GM11168 (cell line): ENCODE measurements at regions not wholly inside any gene's neighbourhood (a gene's known extent, or its start where the extent isn't known, plus 50 kb on each side); places are given as distances from the start of the nearest gene placed in this dataset.

ENCODE experiments used
- in situ Hi-C: fragments of 300-500 bp; cut with MboI; formaldehyde crosslinking; loops from one replicate; pipeline ENCODE4 v1.12.0; 2022; ENCODE audit warnings: low sequenced_read_pairs; ENCODE audit not compliant: unreplicated experiment

- in situ Hi-C loops, result no loop called here
These were observed 682.6 kb upstream of the SGCG start for GRCh38 chr13:22497991-22498780.

- in situ Hi-C loops, result no loop called here
These were observed 680.9 kb upstream of the SGCG start for GRCh38 chr13:22499919-22500318.

- in situ Hi-C loops, result no loop called here
These were observed 675.3 kb upstream of the SGCG start for GRCh38 chr13:22505489-22505888.

- in situ Hi-C loops, result no loop called here
These were observed 674.6 kb upstream of the SGCG start for GRCh38 chr13:22506096-22506691.

GRCh38 chr13:22517544-22517943 lies 663.2 kb upstream of the SGCG start:
- in situ Hi-C loops, result no loop called here

GRCh38 chr13:22536851-22537250 lies 643.9 kb upstream of the SGCG start:
- in situ Hi-C loops, result no loop called here

- in situ Hi-C loops, result no loop called here
These were observed 642.4 kb upstream of the SGCG start for GRCh38 chr13:22538400-22538799.

GRCh38 chr13:22549126-22549525 lies 631.7 kb upstream of the SGCG start:
- in situ Hi-C loops, result no loop called here

- in situ Hi-C loops, result no loop called here
These were observed 619.2 kb upstream of the SGCG start for GRCh38 chr13:22561581-22561980.

GRCh38 chr13:22562116-22562515 lies 618.7 kb upstream of the SGCG start:
- in situ Hi-C loops, result no loop called here

GRCh38 chr13:22563272-22563671 lies 617.5 kb upstream of the SGCG start:
- in situ Hi-C loops, result no loop called here

GRCh38 chr13:22569811-22570210 lies 611.0 kb upstream of the SGCG start:
- in situ Hi-C loops, result no loop called here

GRCh38 chr13:22589880-22590279 lies 590.9 kb upstream of the SGCG start:
- in situ Hi-C loops, result no loop called here

GRCh38 chr13:22592515-22592914 lies 588.3 kb upstream of the SGCG start:
- in situ Hi-C loops, result no loop called here

GRCh38 chr13:22594041-22594440 lies 586.7 kb upstream of the SGCG start:
- in situ Hi-C loops, result no loop called here

GRCh38 chr13:22596171-22596863 lies 584.5 kb upstream of the SGCG start:
- in situ Hi-C loops, result no loop called here

- in situ Hi-C loops, result no loop called here
These were observed 581.6 kb upstream of the SGCG start for GRCh38 chr13:22599156-22599555.

GRCh38 chr13:22618002-22618401 lies 562.8 kb upstream of the SGCG start:
- in situ Hi-C loops, result no loop called here

GRCh38 chr13:22625691-22626090 lies 555.1 kb upstream of the SGCG start:
- in situ Hi-C loops, result no loop called here

GRCh38 chr13:22629374-22629773 lies 551.4 kb upstream of the SGCG start:
- in situ Hi-C loops, result no loop called here

GRCh38 chr13:22642088-22642487 lies 538.7 kb upstream of the SGCG start:
- in situ Hi-C loops, result no loop called here
